Kidney (tissue), 13 donors: ENCODE measurements at regions not wholly inside any gene's neighbourhood (a gene's known extent, or its start where the extent isn't known, plus 50 kb on each side); places are given as distances from the start of the nearest gene placed in this dataset.

Experiments
- DNase-seq, 5 donors: peaks; one replicate each; pipeline ENCODE4 v3.0.0-alpha.2; 2013 to 2020
- FAIRE-seq: peaks from 2 replicates; lab custom pipeline; 2012; peaks lifted over from hg19 to GRCh38; lab: Jason Lieb, UNC
- H3K27ac ChIP-seq, 2 donors: one replicate each; pipeline ENCODE4 v1.7.0; 2013; ENCODE audit warnings: low read depth in 2 of 2, low read length in 2 of 2, inconsistent platforms in 1 of 2
- H3K27me3 ChIP-seq: one replicate; pipeline ENCODE4 v1.7.1; 2013; ENCODE audit warnings: low read length, inconsistent platforms; ENCODE audit not compliant: control insufficient read depth, insufficient read depth
- H3K36me3 ChIP-seq, 3 donors: one replicate each; pipeline versions ENCODE4 v1.7.0 to v1.7.1; 2013; ENCODE audit warnings: low read length in 3 of 3, control low read depth in 1 of 3, inconsistent platforms in 1 of 3; ENCODE audit not compliant: insufficient read depth in 3 of 3, control insufficient read depth in 2 of 3
- H3K4me1 ChIP-seq, 3 donors: one replicate each; pipeline versions ENCODE4 v1.7.0 to v1.7.1; 2013; ENCODE audit warnings: low read length in 3 of 3, inconsistent platforms in 1 of 3, low read depth in 1 of 3; ENCODE audit not compliant: control insufficient read depth in 2 of 3, insufficient read depth in 2 of 3
- H3K4me3 ChIP-seq, 3 donors: one replicate each; pipeline versions ENCODE4 v1.7.0 to v1.8.1; 2013; ENCODE audit warnings: low read length in 3 of 3, control low read depth in 1 of 3, inconsistent platforms in 1 of 3
- H3K9ac ChIP-seq, 3 donors: one replicate each; pipeline versions ENCODE4 v1.7.0 to v1.7.1; 2013; ENCODE audit warnings: low read length in 3 of 3, control low read depth in 1 of 3, inconsistent platforms in 1 of 3
- H3K9me3 ChIP-seq, 3 donors: one replicate each; pipeline versions ENCODE4 v1.7.0 to v1.7.1; 2013; ENCODE audit warnings: low read length in 3 of 3, control low read depth in 1 of 3, inconsistent platforms in 1 of 3; ENCODE audit not compliant: control insufficient read depth in 2 of 3, insufficient read depth in 1 of 3
- intact Hi-C: fragments of 100-400 bp; cut with DNase I; formaldehyde crosslinking; loops from one replicate; pipeline ENCODE4 v1.11.1; 2022
- TF ChIP-seq, protein P1 (sequence below): IDR thresholded peaks from 3 replicates; pipeline ENCODE4 v1.5.1; 2012; ENCODE audit warnings: mild to moderate bottlenecking, moderate library complexity, borderline replicate concordance; ENCODE audit not compliant: insufficient read depth; ENCODE audit errors: extremely low read depth
- donor health status: control.
- donor health status: control.
- donor health status: control.
- donor health status: control.
- donor health status: control.
- donor health status: DM: yes; HTN: yes; CAD: no.
- donor health status: Normal renal cell carcinoma (clear cell type).

DNA sequence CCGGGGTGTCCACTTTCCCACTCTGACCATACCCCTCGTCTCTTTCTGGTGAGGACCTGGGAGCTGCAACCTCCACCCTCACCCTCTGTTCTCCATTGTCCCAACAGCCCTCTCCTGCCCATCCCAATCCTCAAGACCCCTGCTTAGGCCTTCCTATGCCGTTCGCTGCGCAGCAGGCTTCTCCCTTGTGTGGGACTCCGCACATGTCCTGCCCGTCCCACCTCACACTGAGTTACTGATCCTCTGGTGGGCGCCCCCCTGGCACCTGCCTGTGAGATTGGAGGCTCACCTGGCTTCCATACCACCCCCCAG lies 119.5 kb upstream of the SNTG2 start:
- TF ChIP-seq, protein P1, sequence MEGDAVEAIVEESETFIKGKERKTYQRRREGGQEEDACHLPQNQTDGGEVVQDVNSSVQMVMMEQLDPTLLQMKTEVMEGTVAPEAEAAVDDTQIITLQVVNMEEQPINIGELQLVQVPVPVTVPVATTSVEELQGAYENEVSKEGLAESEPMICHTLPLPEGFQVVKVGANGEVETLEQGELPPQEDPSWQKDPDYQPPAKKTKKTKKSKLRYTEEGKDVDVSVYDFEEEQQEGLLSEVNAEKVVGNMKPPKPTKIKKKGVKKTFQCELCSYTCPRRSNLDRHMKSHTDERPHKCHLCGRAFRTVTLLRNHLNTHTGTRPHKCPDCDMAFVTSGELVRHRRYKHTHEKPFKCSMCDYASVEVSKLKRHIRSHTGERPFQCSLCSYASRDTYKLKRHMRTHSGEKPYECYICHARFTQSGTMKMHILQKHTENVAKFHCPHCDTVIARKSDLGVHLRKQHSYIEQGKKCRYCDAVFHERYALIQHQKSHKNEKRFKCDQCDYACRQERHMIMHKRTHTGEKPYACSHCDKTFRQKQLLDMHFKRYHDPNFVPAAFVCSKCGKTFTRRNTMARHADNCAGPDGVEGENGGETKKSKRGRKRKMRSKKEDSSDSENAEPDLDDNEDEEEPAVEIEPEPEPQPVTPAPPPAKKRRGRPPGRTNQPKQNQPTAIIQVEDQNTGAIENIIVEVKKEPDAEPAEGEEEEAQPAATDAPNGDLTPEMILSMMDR, result no peak
- intact Hi-C loops, result no loop called here
- no peak for FAIRE-seq

DNA sequence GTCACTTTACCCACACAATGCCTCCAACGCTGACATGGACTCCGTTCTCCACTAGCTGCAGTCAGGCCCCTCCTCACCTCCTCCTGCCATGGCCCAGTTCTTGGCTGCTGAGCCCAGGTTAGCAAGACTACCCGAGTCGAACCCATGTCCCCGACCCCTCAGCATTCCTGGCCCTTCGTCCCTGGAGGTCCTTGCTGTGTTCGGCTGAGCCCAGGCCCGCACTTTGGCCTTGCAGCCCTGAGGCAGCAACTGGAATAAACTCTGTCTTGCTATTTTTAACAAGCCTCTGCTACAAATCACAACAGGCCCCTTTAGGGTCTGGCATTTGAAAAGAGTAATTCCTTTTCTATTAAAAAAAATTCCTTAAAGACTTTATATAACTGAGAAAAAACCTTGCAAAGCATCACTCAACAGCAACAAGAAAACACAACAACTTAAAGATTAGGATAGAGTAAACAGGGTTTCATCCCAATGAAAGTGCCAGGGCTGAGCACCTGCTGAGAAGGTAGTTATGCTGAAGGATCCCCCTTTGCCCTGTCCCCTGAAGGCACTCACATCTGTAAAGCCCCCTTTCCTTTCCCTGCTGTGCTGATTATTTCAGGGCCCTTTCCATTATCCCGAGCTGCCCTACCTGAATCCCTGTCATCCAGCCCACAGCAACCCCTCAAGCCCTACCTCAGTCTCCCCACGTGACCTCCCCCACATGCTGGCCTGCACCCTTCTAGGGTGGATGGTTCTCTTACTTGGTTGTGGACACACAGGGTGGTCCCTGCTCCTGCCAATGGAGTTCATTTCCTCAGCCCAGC lies 120.0 kb upstream of the SNTG2 start:
- H3K9me3 ChIP-seq, result no peaks in the 10 kb centered on the region
- no peaks in the 10 kb centered on the region for H3K36me3 ChIP-seq
- no peaks in the 10 kb centered on the region for H3K4me1 ChIP-seq
- no peak overlapping the region for H3K4me3 ChIP-seq
- intact Hi-C loops, result no loop called here
- H3K9ac ChIP-seq, result no peak overlapping the region
- no peak for FAIRE-seq
- DNase-seq, result no peak
- no peaks in the 10 kb centered on the region for H3K27me3 ChIP-seq
- no peak overlapping the region for H3K27ac ChIP-seq
- TF ChIP-seq, protein P1, result no peak

More for the DNA sequence above, 119.5 kb upstream of the SNTG2 start:
- no peak overlapping the region for H3K4me3 ChIP-seq
- H3K36me3 ChIP-seq, result no peaks in the 10 kb centered on the region
- no peaks in the 10 kb centered on the region for H3K9me3 ChIP-seq
- no peak for DNase-seq
- no peak overlapping the region for H3K27ac ChIP-seq
- no peak overlapping the region for H3K9ac ChIP-seq
- H3K4me1 ChIP-seq, result no peaks in the 10 kb centered on the region
- H3K27me3 ChIP-seq, result no peaks in the 10 kb centered on the region

DNA sequence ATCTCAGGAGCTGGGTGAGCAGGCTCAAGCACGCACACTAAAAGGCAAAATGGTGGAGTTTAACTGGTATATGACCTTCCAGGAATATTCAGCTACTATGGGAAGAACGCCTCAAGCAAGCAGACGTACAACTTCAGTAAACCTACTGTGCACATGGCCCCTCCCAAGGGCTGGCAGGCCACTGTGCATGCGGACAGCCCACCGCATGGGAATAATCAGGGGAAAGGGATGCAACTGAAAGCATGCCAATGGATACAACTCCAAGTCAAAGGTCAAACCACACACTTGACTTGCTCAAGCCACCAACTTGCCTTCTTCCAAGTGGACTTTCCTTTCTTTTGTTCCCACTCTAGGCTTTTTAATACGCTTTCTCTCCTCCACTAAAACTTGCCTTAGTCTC lies 121.6 kb upstream of the SNTG2 start:
- Histone ChIP-seq H3K4me1 (no peaks in the 10 kb centered on the region), H3K9me3 (no peaks in the 10 kb centered on the region), H3K9ac (no peak overlapping the region), H3K4me3 (no peak overlapping the region), H3K27me3 (no peaks in the 10 kb centered on the region), H3K36me3 (no peaks in the 10 kb centered on the region), H3K27ac (no peak overlapping the region)
- FAIRE-seq, result no peak
- no peak for DNase-seq
- intact Hi-C loops, result no loop called here
- TF ChIP-seq, protein P1, result no peak

DNA sequence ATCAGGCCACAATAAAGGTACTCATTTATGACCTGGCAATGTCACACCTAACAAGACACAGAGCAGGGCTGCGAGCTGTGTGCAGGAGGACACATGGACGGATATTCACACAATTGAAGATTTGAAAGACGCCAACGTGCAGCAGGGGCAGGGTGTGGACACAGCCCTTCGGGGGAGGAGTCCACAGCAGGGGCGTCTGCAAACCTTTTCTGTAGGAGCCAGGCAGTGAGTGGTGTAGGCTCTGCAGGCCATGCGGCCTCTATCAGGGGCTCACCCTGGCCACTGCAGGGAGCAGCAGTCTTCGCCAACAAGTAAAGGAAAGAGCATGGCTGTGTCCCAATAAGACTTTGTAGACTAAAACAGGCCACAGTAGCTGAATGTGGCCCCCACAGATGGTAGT lies 125.7 kb upstream of the SNTG2 start:
- no peaks in the 10 kb centered on the region for H3K9me3 ChIP-seq
- no peaks in the 10 kb centered on the region for H3K36me3 ChIP-seq
- FAIRE-seq, result no peak
- H3K4me3 ChIP-seq, result no peak overlapping the region
- intact Hi-C loops, result no loop called here
- H3K9ac ChIP-seq, result no peak overlapping the region
- no peak overlapping the region for H3K27ac ChIP-seq
- no peaks in the 10 kb centered on the region for H3K27me3 ChIP-seq
- H3K4me1 ChIP-seq, result no peaks in the 10 kb centered on the region
- TF ChIP-seq, protein P1, result no peak
- no peak for DNase-seq
